OCI-LY7 (cell line): ENCODE measurements at regions not wholly inside any gene's neighbourhood (a gene's known extent, or its start where the extent isn't known, plus 50 kb on each side); places are given as distances from the start of the nearest gene placed in this dataset.

ENCODE experiments used
- BruUV-seq: library from RNA; stranded (reverse); fragments of 400-500 nt; replicated peaks from 2 replicates; lab custom pipeline; 2021; lab: Mats Ljungman, UMichigan
- CTCF ChIA-PET: fragments of 300-600 bp; sonication (Branson Sonifier 250); formaldehyde crosslinking; loops from one replicate; lab custom pipeline; 2022; ENCODE audit warnings: antibody characterized with exemption; ENCODE audit not compliant: unreplicated experiment; lab: Charles Lee
- POLR2A ChIA-PET: fragments of 300-600 bp; sonication (Branson Sonifier 250); formaldehyde crosslinking; loops from one replicate; lab custom pipeline; 2022; ENCODE audit warnings: antibody characterized with exemption; lab: Charles Lee
- DNase-seq: peaks from one replicate; pipeline ENCODE4 v3.0.0-alpha.2; 2015; ENCODE audit warnings: low spot score
- H2AFZ ChIP-seq: fragments of 200-600 bp; sonication (generic), shearing (Covaris generic); 2 replicates; pipeline ENCODE4 v1.6.1; 2014; ENCODE audit warnings: mild to moderate bottlenecking, antibody characterized with exemption, low read length, moderate library complexity
- H3K27ac ChIP-seq: fragments of 200-600 bp; sonication (generic); 2 replicates; pipeline ENCODE4 v1.5.1; 2014; ENCODE audit warnings: mixed run types, low read depth, mild to moderate bottlenecking, moderate library complexity, low read length, inconsistent platforms; ENCODE audit not compliant: poor library complexity, severe bottlenecking
- H3K36me3 ChIP-seq: fragments of 200-600 bp; sonication (generic); 2 replicates; pipeline ENCODE4 v1.6.1; 2014; ENCODE audit warnings: mild to moderate bottlenecking, antibody characterized with exemption, low read length, moderate library complexity, mixed read lengths; ENCODE audit not compliant: insufficient read depth
- H3K4me1 ChIP-seq: fragments of 200-600 bp; sonication (generic); 2 replicates; pipeline ENCODE4 v1.5.1; 2014; ENCODE audit warnings: mild to moderate bottlenecking, low read length; ENCODE audit not compliant: insufficient read depth, poor library complexity, severe bottlenecking
- H3K4me2 ChIP-seq: fragments of 200-600 bp; sonication (generic); 2 replicates; pipeline ENCODE4 v1.6.1; 2014; ENCODE audit warnings: mild to moderate bottlenecking, low read length
- H3K4me3 ChIP-seq: fragments of 200-600 bp; sonication (generic); 2 replicates; pipeline ENCODE4 v1.5.1; 2014; ENCODE audit warnings: mild to moderate bottlenecking, low read depth, low read length; ENCODE audit not compliant: poor library complexity, severe bottlenecking
- H3K79me2 ChIP-seq: fragments of 200-600 bp; sonication (generic); 2 replicates; pipeline ENCODE4 v1.6.1; 2016; ENCODE audit warnings: low read depth, mild to moderate bottlenecking, low read length, moderate library complexity, mixed read lengths; ENCODE audit not compliant: insufficient read depth
- H3K9me2 ChIP-seq: fragments of 200-600 bp; sonication (generic); 2 replicates; pipeline ENCODE4 v1.6.1; 2016; ENCODE audit warnings: mild to moderate bottlenecking, low read length, mixed read lengths; ENCODE audit not compliant: insufficient read depth
- H3K9me3 ChIP-seq: fragments of 200-600 bp; sonication (generic); 2 replicates; pipeline ENCODE4 v1.6.1; 2014; ENCODE audit warnings: mild to moderate bottlenecking, mixed run types, low read length, mixed read lengths
- H4K20me1 ChIP-seq: fragments of 200-600 bp; sonication (generic); 2 replicates; pipeline ENCODE4 v1.6.1; 2014; ENCODE audit warnings: mild to moderate bottlenecking, antibody characterized with exemption, low read length, moderate library complexity, mixed read lengths; ENCODE audit not compliant: insufficient read depth
- EZH2phosphoT487 ChIP-seq: fragments of 200-600 bp; sonication (generic); IDR thresholded peaks from 2 replicates; pipeline ENCODE4 v1.6.1; 2018; ENCODE audit warnings: low read depth, borderline replicate concordance, mild to moderate bottlenecking, mixed run types, antibody characterized with exemption, low read length, moderate library complexity, mixed read lengths
- intact Hi-C: fragments of 100-400 bp; cut with micrococcal nuclease; formaldehyde crosslinking; loops from one replicate; pipeline ENCODE4 v1.10.0; 2022; ENCODE audit not compliant: unreplicated experiment
- TF ChIP-seq, protein P1 (sequence below): fragments of 200-600 bp; sonication (generic); conservative IDR thresholded peaks from 2 replicates; pipeline ENCODE4 v1.5.1; 2014; ENCODE audit warnings: mild to moderate bottlenecking, antibody characterized with exemption, low read length, moderate library complexity, mixed read lengths

DNA sequence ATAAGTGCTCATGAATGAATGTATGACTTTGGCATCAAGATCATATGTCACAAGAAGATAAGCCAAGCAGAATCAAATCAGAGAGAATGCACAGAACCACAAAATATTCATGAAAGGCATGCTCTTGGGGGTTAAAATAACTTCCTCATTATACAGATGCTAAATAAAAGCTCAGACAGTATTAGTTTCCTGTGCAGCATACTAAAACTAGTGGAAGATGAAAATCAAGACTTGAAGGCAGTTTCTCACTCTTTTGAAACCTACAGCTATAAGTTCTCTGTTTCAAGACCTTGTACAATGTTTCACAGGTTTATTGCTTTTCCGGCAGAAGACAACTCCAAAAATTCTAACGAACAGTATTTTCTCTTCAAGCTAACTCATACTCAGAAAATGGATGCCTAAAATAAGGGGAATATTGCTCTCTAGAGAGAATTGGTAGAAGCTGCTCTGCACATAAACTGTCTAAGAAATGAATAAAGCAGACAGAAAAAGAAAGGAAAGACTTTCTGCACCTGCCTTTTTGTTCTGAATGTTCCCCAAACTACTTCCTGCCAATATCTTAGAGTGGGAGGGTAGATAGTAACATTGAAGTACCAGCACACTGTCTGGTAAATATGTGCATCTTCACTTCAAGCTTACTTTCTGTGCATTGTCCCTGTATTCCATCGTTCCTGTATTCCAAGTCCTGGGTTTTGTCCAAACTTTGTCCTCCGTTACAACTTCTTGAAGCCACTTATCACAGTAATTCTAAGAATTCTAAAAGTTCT lies 639.4 kb upstream of the FAT3 start:
- Histone ChIP-seq H3K9me2 (no peaks in the 10 kb centered on the region), H3K9me3 (no peaks in the 10 kb centered on the region), H2AFZ (no peak overlapping the region), H4K20me1 (no peaks in the 10 kb centered on the region), H3K4me2 (no peak overlapping the region), H3K4me1 (no peaks in the 10 kb centered on the region), H3K4me3 (no peak overlapping the region), H3K79me2 (no peaks in the 10 kb centered on the region), H3K27ac (no peak overlapping the region), H3K36me3 (no peaks in the 10 kb centered on the region)
- no peak for DNase-seq
- CTCF ChIA-PET: no interaction called here
- no TSS peak for BruUV-seq
- intact Hi-C loops: no loop called here
- POLR2A ChIA-PET: no interaction called here
- TF ChIP-seq, protein P1, sequence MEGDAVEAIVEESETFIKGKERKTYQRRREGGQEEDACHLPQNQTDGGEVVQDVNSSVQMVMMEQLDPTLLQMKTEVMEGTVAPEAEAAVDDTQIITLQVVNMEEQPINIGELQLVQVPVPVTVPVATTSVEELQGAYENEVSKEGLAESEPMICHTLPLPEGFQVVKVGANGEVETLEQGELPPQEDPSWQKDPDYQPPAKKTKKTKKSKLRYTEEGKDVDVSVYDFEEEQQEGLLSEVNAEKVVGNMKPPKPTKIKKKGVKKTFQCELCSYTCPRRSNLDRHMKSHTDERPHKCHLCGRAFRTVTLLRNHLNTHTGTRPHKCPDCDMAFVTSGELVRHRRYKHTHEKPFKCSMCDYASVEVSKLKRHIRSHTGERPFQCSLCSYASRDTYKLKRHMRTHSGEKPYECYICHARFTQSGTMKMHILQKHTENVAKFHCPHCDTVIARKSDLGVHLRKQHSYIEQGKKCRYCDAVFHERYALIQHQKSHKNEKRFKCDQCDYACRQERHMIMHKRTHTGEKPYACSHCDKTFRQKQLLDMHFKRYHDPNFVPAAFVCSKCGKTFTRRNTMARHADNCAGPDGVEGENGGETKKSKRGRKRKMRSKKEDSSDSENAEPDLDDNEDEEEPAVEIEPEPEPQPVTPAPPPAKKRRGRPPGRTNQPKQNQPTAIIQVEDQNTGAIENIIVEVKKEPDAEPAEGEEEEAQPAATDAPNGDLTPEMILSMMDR: no peak
- no peak for TF ChIP-seq EZH2phosphoT487

DNA sequence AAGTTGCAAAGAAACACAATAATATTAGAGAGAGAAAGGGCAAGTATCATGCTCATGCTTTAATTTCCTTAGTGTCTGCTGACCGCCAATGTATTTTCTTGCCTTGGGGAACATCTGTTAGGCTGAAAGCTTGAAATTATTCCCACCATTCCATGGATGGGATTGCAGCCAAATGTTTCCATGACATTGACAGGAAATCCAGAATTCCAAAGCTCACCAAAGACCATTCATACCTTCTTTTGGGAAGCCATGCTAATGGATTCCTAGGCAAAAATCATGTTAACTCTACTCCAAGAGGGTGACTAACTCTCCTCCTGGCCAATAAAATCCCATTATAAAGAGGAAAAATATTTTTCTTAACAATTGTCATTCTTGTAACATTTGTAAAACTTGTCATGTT lies 661.4 kb upstream of the FAT3 start:
- H3K9me2 ChIP-seq: no peaks in the 10 kb centered on the region
- no TSS peak for BruUV-seq
- intact Hi-C loops: no loop called here
- H3K4me3 ChIP-seq: no peak overlapping the region
- no peaks in the 10 kb centered on the region for H3K79me2 ChIP-seq
- POLR2A ChIA-PET: no interaction called here
- no peaks in the 10 kb centered on the region for H4K20me1 ChIP-seq
- no peaks in the 10 kb centered on the region for H3K36me3 ChIP-seq
- TF ChIP-seq EZH2phosphoT487: no peak
- TF ChIP-seq, protein P1: no peak
- no peak overlapping the region for H3K4me2 ChIP-seq
- no peak overlapping the region for H2AFZ ChIP-seq
- H3K4me1 ChIP-seq: no peaks in the 10 kb centered on the region
- H3K9me3 ChIP-seq: 0 out of 2 replicates have a peak, but pooled peaks cover 4% of the 10 kb centered on the region
- H3K27ac ChIP-seq: no peak overlapping the region
- CTCF ChIA-PET: no interaction called here
- no peak for DNase-seq

DNA sequence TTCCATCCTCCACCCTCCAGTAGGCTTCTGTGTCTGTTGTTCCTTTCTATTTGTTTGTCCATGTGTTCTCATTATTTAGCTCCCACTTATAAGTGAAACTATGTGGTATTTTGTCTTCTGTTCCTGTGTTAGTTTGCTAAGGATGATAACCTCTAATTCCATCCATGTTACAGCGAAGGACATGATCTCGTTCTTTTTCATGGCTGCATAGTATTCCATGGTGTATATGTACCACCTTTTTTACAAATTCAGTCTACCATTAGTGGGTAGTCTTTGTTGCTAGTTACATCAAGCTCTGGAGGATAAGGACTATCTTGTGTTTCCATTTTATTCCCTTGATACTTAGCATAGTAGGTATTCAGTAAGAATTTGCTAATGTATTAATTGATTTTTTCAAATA lies 664.2 kb upstream of the FAT3 start:
- Histone ChIP-seq H3K9me3 (0 out of 2 replicates have a peak, but pooled peaks cover 4% of the 10 kb centered on the region), H4K20me1 (no peaks in the 10 kb centered on the region), H3K36me3 (no peaks in the 10 kb centered on the region), H3K9me2 (no peaks in the 10 kb centered on the region), H3K4me1 (no peaks in the 10 kb centered on the region), H3K27ac (no peak overlapping the region), H3K4me2 (no peak overlapping the region), H2AFZ (no peak overlapping the region), H3K79me2 (no peaks in the 10 kb centered on the region), H3K4me3 (no peak overlapping the region)
- CTCF ChIA-PET: no interaction called here
- intact Hi-C loops: no loop called here
- DNase-seq: no peak
- TF ChIP-seq, protein P1: no peak
- TF ChIP-seq EZH2phosphoT487: no peak
- POLR2A ChIA-PET: no interaction called here
- no TSS peak for BruUV-seq
